LNCaP clone FGC (cell line): ENCODE measurements at regions not wholly inside any gene's neighbourhood (a gene's known extent, or its start where the extent isn't known, plus 50 kb on each side); places are given as distances from the start of the nearest gene placed in this dataset.

Source experiments
- DNase-seq: peaks from one replicate; pipeline ENCODE4 v3.0.0-alpha.2; 2011; ENCODE audit warnings: low read depth
- H3K4me3 ChIP-seq: 2 replicates; pipeline ENCODE4 v1.5.1; 2011; ENCODE audit warnings: mild to moderate bottlenecking, low read depth, low read length, control low read depth
- CTCF ChIP-seq: IDR thresholded peaks from 2 replicates; pipeline ENCODE4 v1.5.1; 2012; ENCODE audit warnings: mild to moderate bottlenecking; ENCODE audit not compliant: control insufficient read depth, insufficient read depth; ENCODE audit errors: extremely low read depth

GRCh38 chr2:2806711-2807110 is 475.6 kb upstream of the MYT1L start:
- no peak overlapping the region for H3K4me3 ChIP-seq
- no peak for TF ChIP-seq CTCF

DNA sequence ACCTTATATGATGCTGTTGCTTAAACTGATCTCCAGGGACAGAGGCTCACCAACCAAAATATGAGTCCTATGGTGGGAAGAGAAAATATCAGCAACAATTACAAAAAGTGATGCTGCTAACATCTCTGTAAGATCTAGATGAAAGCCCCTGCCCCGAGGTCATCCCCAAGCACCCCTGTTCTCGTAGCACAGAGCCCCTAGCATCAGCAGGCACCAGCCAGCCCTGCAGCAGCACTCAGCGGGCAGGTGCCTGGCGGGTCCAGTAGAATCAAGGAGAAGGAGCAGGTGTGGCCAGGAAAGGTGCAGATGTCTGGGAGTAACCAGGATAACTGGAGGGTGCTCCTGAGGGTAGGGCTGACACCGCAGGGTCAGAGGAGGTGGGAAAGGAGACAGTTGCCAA is 474.2 kb upstream of the MYT1L start:
- TF ChIP-seq CTCF: no peak
- no peak for DNase-seq
- no peak overlapping the region for H3K4me3 ChIP-seq

More at GRCh38 chr2:2806711-2807110, 475.6 kb upstream of the MYT1L start:
- DNase-seq: no peak

DNA sequence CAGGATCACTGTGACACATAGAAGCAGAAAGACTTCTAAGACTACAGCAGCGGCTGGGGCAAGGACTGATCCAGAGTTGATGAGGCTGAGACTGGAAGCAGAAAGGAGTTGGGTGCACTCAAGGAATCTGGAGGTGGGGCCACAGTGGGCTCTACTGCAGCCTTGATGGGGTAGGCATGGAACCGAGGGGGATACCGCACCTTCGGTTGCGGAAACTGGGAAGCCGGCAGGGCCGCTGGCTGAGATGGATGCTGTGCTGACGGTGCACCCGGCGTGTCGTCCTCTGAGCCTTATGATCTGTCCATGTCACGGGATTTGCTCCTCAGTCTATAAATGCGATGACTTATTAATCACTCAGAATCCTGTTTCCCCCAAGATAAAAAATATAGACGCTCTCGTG is 473.5 kb upstream of the MYT1L start:
- no peak for TF ChIP-seq CTCF
- no peak for DNase-seq
- H3K4me3 ChIP-seq: no peak overlapping the region

- DNase-seq: peak; percentile 23
- H3K4me3 ChIP-seq: no peak overlapping the region
- no peak for TF ChIP-seq CTCF
Observed at GRCh38 chr2:2801458-2801857, 470.4 kb upstream of the MYT1L start.

DNA sequence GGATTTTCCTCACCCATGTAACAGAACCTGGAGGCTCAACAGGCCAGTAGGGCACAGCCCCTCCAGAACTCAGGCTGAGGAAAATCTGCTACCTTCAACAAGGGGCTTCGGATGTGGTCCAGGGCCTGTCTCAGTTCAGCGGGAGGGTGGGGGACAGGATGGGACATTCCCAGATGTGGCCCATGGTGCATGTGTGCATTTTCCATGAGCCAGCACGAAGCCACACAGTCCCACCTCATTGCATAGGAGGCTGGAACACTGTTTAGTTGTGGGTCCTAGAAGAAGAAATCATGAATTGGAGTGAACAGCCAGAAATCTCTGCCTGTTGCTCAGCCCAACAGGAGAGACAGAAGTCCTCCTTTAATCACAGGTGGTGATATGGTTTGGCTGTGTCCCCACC is 469.6 kb upstream of the MYT1L start:
- DNase-seq: no peak
- no peak overlapping the region for H3K4me3 ChIP-seq
- TF ChIP-seq CTCF: no peak

DNA sequence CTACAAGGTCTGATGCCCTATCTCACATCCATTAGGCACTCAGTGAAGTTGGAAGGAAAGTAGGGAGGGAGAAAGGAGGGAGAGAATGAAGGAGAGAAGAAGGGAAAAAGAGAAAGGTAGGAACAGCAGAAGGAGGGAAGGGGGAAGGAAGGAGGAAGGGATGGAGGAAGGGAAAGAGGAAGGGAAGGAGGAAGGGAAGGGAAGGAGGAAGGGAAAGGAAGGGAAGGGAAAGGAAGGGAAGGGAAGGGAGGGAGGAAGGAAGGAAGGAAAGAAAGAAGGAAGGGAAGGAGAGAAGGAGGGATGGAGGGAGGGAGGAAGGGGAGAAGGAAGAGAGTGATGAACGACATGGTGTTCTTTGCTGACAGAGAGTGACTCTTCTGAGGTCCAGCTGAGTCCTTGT is 468.9 kb upstream of the MYT1L start:
- no peak for TF ChIP-seq CTCF
- no peak overlapping the region for H3K4me3 ChIP-seq
- DNase-seq: no peak

DNA sequence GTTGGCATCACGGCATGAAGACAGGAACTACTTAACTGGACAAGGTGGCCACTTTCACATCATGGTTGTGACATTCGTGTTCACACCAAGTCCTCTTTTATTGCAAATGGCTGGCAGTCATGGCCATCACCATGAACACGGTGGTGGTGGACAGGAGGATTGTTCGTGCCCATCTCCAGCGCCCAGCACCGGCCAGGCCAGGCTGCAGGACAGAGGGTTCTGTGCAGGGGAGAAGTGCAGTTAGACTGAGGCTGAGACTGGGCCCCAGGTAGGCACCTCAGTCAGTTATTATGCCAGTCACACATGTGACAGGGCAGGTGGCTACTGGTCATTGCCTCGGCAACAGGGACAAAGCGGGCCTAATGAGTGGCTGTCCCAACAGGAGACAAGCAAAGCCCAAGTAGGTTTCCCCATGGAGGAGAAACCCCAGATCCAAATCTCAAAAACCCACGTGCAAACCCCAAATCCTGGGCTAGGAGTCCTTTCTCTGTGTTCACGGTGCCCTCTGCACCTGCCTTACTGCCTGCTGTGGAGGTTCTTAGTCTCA is 468.1 kb upstream of the MYT1L start:
- no peak overlapping the region for H3K4me3 ChIP-seq
- no peak for TF ChIP-seq CTCF
- DNase-seq: no peak
